ENCODE measurements at regions not wholly inside any gene's neighbourhood (a gene's known extent, or its start where the extent isn't known, plus 50 kb on each side); places are given as distances from the start of the nearest gene placed in this dataset.

DNA sequence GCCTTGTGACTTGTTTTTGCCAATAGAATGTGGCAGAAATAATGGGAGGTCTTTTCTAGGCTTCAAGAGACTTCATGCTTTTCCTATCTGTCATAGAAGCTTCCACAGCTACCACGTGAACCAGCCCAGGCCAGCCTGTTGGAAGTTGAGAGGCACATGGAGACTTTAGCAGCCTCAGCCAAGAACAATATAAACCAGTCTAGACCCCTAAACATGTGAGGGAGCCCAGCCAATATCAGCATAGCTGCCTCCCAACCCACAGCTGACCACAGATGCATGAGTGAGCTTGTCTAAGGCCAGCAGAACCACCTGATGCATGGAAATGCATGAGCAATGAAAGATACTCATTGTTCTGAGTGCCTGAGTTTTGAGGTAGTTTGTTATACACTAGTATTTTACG is 540.7 kb upstream of the BTBD3 start:
- TF ChIP-seq, protein P1, sequence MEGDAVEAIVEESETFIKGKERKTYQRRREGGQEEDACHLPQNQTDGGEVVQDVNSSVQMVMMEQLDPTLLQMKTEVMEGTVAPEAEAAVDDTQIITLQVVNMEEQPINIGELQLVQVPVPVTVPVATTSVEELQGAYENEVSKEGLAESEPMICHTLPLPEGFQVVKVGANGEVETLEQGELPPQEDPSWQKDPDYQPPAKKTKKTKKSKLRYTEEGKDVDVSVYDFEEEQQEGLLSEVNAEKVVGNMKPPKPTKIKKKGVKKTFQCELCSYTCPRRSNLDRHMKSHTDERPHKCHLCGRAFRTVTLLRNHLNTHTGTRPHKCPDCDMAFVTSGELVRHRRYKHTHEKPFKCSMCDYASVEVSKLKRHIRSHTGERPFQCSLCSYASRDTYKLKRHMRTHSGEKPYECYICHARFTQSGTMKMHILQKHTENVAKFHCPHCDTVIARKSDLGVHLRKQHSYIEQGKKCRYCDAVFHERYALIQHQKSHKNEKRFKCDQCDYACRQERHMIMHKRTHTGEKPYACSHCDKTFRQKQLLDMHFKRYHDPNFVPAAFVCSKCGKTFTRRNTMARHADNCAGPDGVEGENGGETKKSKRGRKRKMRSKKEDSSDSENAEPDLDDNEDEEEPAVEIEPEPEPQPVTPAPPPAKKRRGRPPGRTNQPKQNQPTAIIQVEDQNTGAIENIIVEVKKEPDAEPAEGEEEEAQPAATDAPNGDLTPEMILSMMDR (IDR thresholded peaks at IDR 0.05): no peak
- no peak for TF ChIP-seq POLR2A (IDR thresholded peaks at IDR 0.05)
